ENCODE measurements at regions not wholly inside any gene's neighbourhood (a gene's known extent, or its start where the extent isn't known, plus 50 kb on each side); places are given as distances from the start of the nearest gene placed in this dataset.
"Not testable (repeated sequence)": the region's sequence is repeated elsewhere in the genome, so short reads cannot be mapped to it uniquely, and the experiment has no call there.

- 0 to 96% (median 93%) methylated on average over 1 to 9 of the region's 14 CpGs; no CpG with 5 or more reads in 4 of the 10 experiments for WGBS, 10 experiments
- in situ Hi-C loops (cut with MboI; ENCODE audit: low pct_unique_long_range_greater_than_20kb in 2 of 9, low sequenced_read_pairs in 9 of 9, unreplicated experiment in 9 of 9); H3K27ac ChIP-seq; H3K4me3 ChIP-seq; ATAC-seq (replicated peaks in 6 of 8); H3K4me1 ChIP-seq (replicated peaks in 1 of 2): not testable (repeated sequence)
These were observed 920.7 kb downstream of the REEP3 start for GRCh38 chr10:64441872-64442271.

DNA sequence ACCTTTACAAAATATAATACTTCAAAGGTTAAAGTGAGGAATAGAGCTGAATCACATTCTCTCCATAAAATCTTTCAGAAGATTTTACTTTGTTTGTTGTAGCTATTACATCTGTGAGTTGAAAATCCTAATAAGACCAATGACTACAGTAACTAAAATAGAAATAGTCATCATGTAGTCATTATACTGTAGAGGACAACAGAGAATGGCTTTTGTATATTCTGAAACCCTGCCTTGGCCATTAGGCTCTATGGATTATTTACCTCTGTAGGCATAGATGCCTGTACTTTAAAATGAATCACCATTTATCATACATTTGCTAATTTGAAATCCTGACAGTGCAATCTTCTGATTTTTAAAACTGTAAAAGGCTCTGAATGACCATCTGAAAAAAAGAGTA lies 923.0 kb downstream of the REEP3 start:
- no peak for ATAC-seq (replicated peaks in 6 of 8)
- in situ Hi-C loops (cut with MboI; ENCODE audit: low pct_unique_long_range_greater_than_20kb in 2 of 9, low sequenced_read_pairs in 9 of 9, unreplicated experiment in 9 of 9): no loop called here
- no peak overlapping the region for H3K4me3 ChIP-seq
- H3K4me1 ChIP-seq (replicated peaks in 1 of 2): peaks cover 0 to 3% of the 10 kb centered on the region in 2 donors
- no peak overlapping the region for H3K27ac ChIP-seq

GRCh38 chr10:64444564-64444963 lies 923.4 kb downstream of the REEP3 start:
- Histone ChIP-seq H3K4me3 (no peak overlapping the region), H3K27ac (no peak overlapping the region), H3K4me1 (replicated peaks in 1 of 2) (peaks cover 0 to 3% of the 10 kb centered on the region in 2 donors)
- peak in 2 of 8 experiments; percentile 50 to 55 for ATAC-seq (replicated peaks in 6 of 8)
- WGBS, 10 experiments: 10 to 100% (median 83%) methylated on average over 1 to 2 of the region's 2 CpGs
- in situ Hi-C loops (cut with MboI; ENCODE audit: low pct_unique_long_range_greater_than_20kb in 2 of 9, low sequenced_read_pairs in 9 of 9, unreplicated experiment in 9 of 9): no loop called here

- Histone ChIP-seq H3K27ac (no peak overlapping the region), H3K4me3 (no peak overlapping the region), H3K4me1 (replicated peaks in 1 of 2) (peaks cover 0 to 2% of the 10 kb centered on the region in 2 donors)
- in situ Hi-C loops (cut with MboI; ENCODE audit: low pct_unique_long_range_greater_than_20kb in 2 of 9, low sequenced_read_pairs in 9 of 9, unreplicated experiment in 9 of 9): no loop called here
- no peak for ATAC-seq (replicated peaks in 6 of 8)
These were observed 928.4 kb downstream of the REEP3 start for GRCh38 chr10:64449603-64450002.

- in situ Hi-C loops (cut with MboI; ENCODE audit: low pct_unique_long_range_greater_than_20kb in 2 of 9, low sequenced_read_pairs in 9 of 9, unreplicated experiment in 9 of 9): no loop called here
- H3K27ac ChIP-seq: no peak overlapping the region
- H3K4me3 ChIP-seq: no peak overlapping the region
- H3K4me1 ChIP-seq (replicated peaks in 1 of 2): no peaks in the 10 kb centered on the region
- no peak for ATAC-seq (replicated peaks in 6 of 8)
- 0 to 100% (median 76%) methylated on average over 1 of the region's 1 CpG for WGBS, 10 experiments
These were observed 929.1 kb downstream of the REEP3 start for GRCh38 chr10:64450312-64450711.

DNA sequence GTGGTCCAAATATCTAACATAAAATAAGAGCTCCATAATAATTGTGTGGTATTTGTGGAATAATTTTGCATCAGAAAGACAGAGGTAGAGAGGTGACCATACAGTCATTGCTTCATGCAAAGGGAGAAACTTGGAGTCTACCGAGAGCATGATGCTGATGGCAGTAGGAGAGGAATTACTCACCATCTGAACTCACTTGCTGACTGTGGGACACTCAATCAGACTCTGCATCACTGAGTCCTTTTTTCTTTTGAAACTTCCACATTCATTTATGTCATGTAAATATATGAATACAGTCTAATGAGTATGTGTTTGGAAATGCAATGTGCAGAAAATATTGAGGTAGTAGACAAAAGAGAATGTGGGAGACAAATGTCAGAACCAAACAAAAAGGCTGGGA lies 933.8 kb downstream of the REEP3 start:
- no peak overlapping the region for H3K4me3 ChIP-seq
- WGBS, 10 experiments: 20 to 100% (median 50%) methylated on average over 1 of the region's 1 CpG; no CpG with 5 or more reads in 3 of the 10 experiments
- no peak overlapping the region for H3K27ac ChIP-seq
- peaks cover 0 to 7% of the 10 kb centered on the region in 2 donors for H3K4me1 ChIP-seq (replicated peaks in 1 of 2)
- in situ Hi-C loops (cut with MboI; ENCODE audit: low pct_unique_long_range_greater_than_20kb in 2 of 9, low sequenced_read_pairs in 9 of 9, unreplicated experiment in 9 of 9): no loop called here
- ATAC-seq (replicated peaks in 6 of 8): peak in 3 of 8 experiments; percentile 43 to 64 (median 62)

- ATAC-seq (replicated peaks in 6 of 8): no peak
- Histone ChIP-seq H3K4me3 (no peak overlapping the region), H3K27ac (no peak overlapping the region), H3K4me1 (replicated peaks in 1 of 2) (peaks cover 0 to 7% of the 10 kb centered on the region in 2 donors)
- 0 to 100% (median 94%) methylated on average over 1 of the region's 1 CpG; no CpG with 5 or more reads in 2 of the 10 experiments for WGBS, 10 experiments
- in situ Hi-C loops (cut with MboI; ENCODE audit: low pct_unique_long_range_greater_than_20kb in 2 of 9, low sequenced_read_pairs in 9 of 9, unreplicated experiment in 9 of 9): no loop called here
These were observed 937.1 kb downstream of the REEP3 start for GRCh38 chr10:64458306-64458705.

DNA sequence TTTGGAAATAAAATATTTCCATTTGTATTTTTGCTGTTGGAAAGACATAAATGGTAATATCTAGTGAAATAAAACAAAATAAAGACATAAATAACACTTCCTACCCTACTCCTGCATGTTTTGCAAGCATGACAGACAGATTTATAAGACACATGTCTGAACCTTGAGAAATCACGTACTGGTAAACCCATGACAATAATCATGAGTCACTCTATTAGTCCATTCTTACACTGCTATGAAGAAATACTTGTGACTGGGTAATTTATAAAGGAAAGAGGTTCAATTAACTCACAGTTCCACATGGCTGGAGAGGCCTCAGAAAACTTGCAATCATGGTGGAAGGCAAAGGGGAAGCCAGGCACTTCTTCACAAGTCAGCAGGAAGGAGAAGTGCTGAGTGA lies 942.2 kb downstream of the REEP3 start:
- 0 to 100% (median 65%) methylated on average over 1 of the region's 1 CpG; no CpG with 5 or more reads in 4 of the 10 experiments for WGBS, 10 experiments

DNA sequence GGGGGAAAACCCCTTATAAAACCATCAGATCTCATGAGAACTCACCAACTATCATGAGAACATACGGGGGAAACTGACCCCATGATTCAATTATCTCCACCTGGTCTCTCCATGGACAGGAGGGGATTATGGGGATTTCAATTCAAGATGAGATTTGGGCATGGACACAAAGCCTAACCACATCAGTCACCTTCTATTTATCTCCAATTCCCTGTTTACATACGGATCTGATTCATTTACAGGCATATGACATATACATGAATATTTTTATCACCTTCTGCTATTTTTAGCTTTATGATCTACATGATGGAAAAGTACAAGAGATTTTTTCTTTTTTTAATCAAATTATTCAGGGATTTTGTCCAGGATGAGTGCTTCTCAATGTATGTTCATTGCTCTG lies 944.5 kb downstream of the REEP3 start:
- ATAC-seq (replicated peaks in 6 of 8): peak in 1 of 8 experiments; percentile 16
- 0 to 75% (median 23%) methylated on average over 1 to 2 of the region's 2 CpGs; no CpG with 5 or more reads in 2 of the 10 experiments for WGBS, 10 experiments
- Histone ChIP-seq H3K4me3 (no peak overlapping the region), H3K4me1 (replicated peaks in 1 of 2) (no peaks in the 10 kb centered on the region), H3K27ac (no peak overlapping the region)
- in situ Hi-C loops (cut with MboI; ENCODE audit: low pct_unique_long_range_greater_than_20kb in 2 of 9, low sequenced_read_pairs in 9 of 9, unreplicated experiment in 9 of 9): no loop called here

More for the DNA sequence above, 942.2 kb downstream of the REEP3 start:
- H3K27ac ChIP-seq: no peak overlapping the region
- ATAC-seq (replicated peaks in 6 of 8): no peak
- no peak overlapping the region for H3K4me3 ChIP-seq
- H3K4me1 ChIP-seq (replicated peaks in 1 of 2): peaks cover 0 to 2% of the 10 kb centered on the region in 2 donors
- in situ Hi-C loops (cut with MboI; ENCODE audit: low pct_unique_long_range_greater_than_20kb in 2 of 9, low sequenced_read_pairs in 9 of 9, unreplicated experiment in 9 of 9): no loop called here

- H3K4me3 ChIP-seq: no peak overlapping the region
- no peaks in the 10 kb centered on the region for H3K4me1 ChIP-seq (replicated peaks in 1 of 2)
- 90 to 100% (median 100%) methylated on average over 1 to 2 of the region's 2 CpGs; no CpG with 5 or more reads in 7 of the 10 experiments for WGBS, 10 experiments
- in situ Hi-C loops (cut with MboI; ENCODE audit: low pct_unique_long_range_greater_than_20kb in 2 of 9, low sequenced_read_pairs in 9 of 9, unreplicated experiment in 9 of 9): no loop called here
- peak in 1 of 8 experiments; percentile 85 for ATAC-seq (replicated peaks in 6 of 8)
- H3K27ac ChIP-seq: no peak overlapping the region
These were observed 947.0 kb downstream of the REEP3 start for GRCh38 chr10:64468219-64468618.

DNA sequence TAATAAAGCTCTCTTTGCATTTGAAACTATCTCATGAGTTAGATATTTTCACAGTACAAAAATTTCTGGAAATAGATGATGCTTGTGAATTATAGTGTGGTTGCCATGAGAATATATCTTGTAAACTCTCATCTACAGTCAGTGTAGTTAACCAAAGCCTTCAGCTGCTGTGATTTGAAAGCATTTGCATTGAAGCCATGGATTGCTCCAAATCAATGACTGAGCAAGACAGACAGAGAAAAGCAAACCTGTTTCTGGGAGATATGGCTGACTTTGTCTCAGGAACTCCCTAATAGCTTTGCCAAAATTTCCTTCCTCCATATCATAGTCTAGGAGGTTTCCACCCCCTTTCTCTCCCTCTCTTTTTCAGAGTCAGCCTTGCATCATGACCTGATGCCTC lies 955.3 kb downstream of the REEP3 start:
- Histone ChIP-seq H3K4me1 (replicated peaks in 1 of 2) (no peaks in the 10 kb centered on the region), H3K27ac (no peak overlapping the region), H3K4me3 (no peak overlapping the region)
- in situ Hi-C loops (cut with MboI; ENCODE audit: low pct_unique_long_range_greater_than_20kb in 2 of 9, low sequenced_read_pairs in 9 of 9, unreplicated experiment in 9 of 9): no loop called here
- ATAC-seq (replicated peaks in 6 of 8): no peak

DNA sequence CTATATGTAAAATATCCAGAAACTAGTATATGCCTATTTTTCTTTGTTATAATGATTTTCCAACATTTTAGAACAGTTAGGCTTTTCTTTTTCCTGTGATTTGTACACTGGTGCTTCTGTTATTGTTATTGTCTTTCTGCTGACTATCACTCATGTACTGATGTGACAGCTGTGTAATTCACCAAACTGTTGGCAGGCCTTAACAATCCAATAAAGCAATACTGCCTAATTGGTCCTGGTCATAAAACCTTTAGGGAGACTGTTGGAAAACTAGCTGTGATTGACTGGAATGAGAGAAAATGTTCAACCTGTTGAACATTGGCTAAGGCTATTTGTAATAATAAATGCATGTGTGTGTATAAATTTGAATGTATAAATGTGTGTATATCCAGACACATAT lies 956.6 kb downstream of the REEP3 start:
- no peaks in the 10 kb centered on the region for H3K4me1 ChIP-seq (replicated peaks in 1 of 2)
- in situ Hi-C loops (cut with MboI; ENCODE audit: low pct_unique_long_range_greater_than_20kb in 2 of 9, low sequenced_read_pairs in 9 of 9, unreplicated experiment in 9 of 9): no loop called here
- ATAC-seq (replicated peaks in 6 of 8): no peak
- H3K4me3 ChIP-seq: no peak overlapping the region
- no peak overlapping the region for H3K27ac ChIP-seq

GRCh38 chr10:64484811-64485330 lies 963.7 kb downstream of the REEP3 start:
- no peak overlapping the region for H3K4me3 ChIP-seq
- in situ Hi-C loops (cut with MboI; ENCODE audit: low pct_unique_long_range_greater_than_20kb in 2 of 9, low sequenced_read_pairs in 9 of 9, unreplicated experiment in 9 of 9): no loop called here
- ATAC-seq (replicated peaks in 6 of 8): peak in 1 of 8 experiments; percentile 33
- peaks cover 0 to 12% of the 10 kb centered on the region in 2 donors for H3K4me1 ChIP-seq (replicated peaks in 1 of 2)
- H3K27ac ChIP-seq: no peak overlapping the region

GRCh38 chr10:64486149-64486548 lies 964.9 kb downstream of the REEP3 start:
- in situ Hi-C loops (cut with MboI; ENCODE audit: low pct_unique_long_range_greater_than_20kb in 2 of 9, low sequenced_read_pairs in 9 of 9, unreplicated experiment in 9 of 9): no loop called here
- Histone ChIP-seq H3K4me3 (no peak overlapping the region), H3K4me1 (replicated peaks in 1 of 2) (peaks cover 0 to 12% of the 10 kb centered on the region in 2 donors), H3K27ac (no peak overlapping the region)
- 0 to 80% (median 20%) methylated on average over 1 to 2 of the region's 2 CpGs; no CpG with 5 or more reads in 1 of the 10 experiments for WGBS, 10 experiments
- ATAC-seq (replicated peaks in 6 of 8): no peak

Data from motor neuron (in vitro differentiated cells).